Peyer's patch (tissue), 4 donors: ENCODE measurements at regions not wholly inside any gene's neighbourhood (a gene's known extent, or its start where the extent isn't known, plus 50 kb on each side); places are given as distances from the start of the nearest gene placed in this dataset.

Experiments used
- DNase-seq, 3 donors: peaks; one replicate each; pipeline ENCODE4 v3.0.0-alpha.2; 2017 to 2019
- H3K27ac ChIP-seq, 4 donors: fragments of 200-600 bp; sonication (generic); one replicate each; pipeline ENCODE4 v1.5.1; 2016 to 2019
- H3K27me3 ChIP-seq, 2 donors: fragments of 200-600 bp; sonication (generic); one replicate each; pipeline ENCODE4 v1.5.1; 2019
- H3K36me3 ChIP-seq, 3 donors: fragments of 200-600 bp; sonication (generic); one replicate each; pipeline ENCODE4 v1.5.1; 2016 to 2019
- H3K4me1 ChIP-seq, 4 donors: fragments of 200-600 bp; sonication (generic); one replicate each; pipeline ENCODE4 v1.5.1; 2016 to 2019
- H3K4me3 ChIP-seq, 4 donors: fragments of 200-600 bp; sonication (generic); 1 replicate in 3 of 4; 2 replicates in 1 of 4; pipeline ENCODE4 v1.5.1; 2016 to 2019; ENCODE audit warnings: mild to moderate bottlenecking in 1 of 4
- H3K9me3 ChIP-seq, 4 donors: fragments of 200-600 bp; sonication (generic); one replicate each; pipeline ENCODE4 v1.5.1; 2016 to 2019; ENCODE audit warnings: mild to moderate bottlenecking in 1 of 4
- POLR2A ChIP-seq, 2 donors: fragments of 450-650 bp; IDR thresholded peaks; one replicate each; pipeline ENCODE4 v1.5.1; 2017; ENCODE audit warnings: antibody characterized with exemption in 2 of 2, mild to moderate bottlenecking in 2 of 2, moderate library complexity in 2 of 2
- TF ChIP-seq, protein P1 (sequence below), 6 experiments: fragments of 450-650 bp in 4 of 6; fragments of 200-600 bp in 2 of 6; sonication (generic) in 1 of 6; IDR thresholded peaks; one replicate each; pipeline ENCODE4 v1.5.1; 2017 to 2019; ENCODE audit warnings: antibody characterized with exemption in 6 of 6, mild to moderate bottlenecking in 3 of 6, moderate library complexity in 1 of 6

GRCh38 chr1:19577036-19577435 is 67.1 kb upstream of the NBL1 start:
- H3K4me3 ChIP-seq = no peak overlapping the region
- no peaks in the 10 kb centered on the region for H3K36me3 ChIP-seq
- H3K9me3 ChIP-seq = no peaks in the 10 kb centered on the region
- no peaks in the 10 kb centered on the region for H3K27me3 ChIP-seq
- TF ChIP-seq, protein P1, sequence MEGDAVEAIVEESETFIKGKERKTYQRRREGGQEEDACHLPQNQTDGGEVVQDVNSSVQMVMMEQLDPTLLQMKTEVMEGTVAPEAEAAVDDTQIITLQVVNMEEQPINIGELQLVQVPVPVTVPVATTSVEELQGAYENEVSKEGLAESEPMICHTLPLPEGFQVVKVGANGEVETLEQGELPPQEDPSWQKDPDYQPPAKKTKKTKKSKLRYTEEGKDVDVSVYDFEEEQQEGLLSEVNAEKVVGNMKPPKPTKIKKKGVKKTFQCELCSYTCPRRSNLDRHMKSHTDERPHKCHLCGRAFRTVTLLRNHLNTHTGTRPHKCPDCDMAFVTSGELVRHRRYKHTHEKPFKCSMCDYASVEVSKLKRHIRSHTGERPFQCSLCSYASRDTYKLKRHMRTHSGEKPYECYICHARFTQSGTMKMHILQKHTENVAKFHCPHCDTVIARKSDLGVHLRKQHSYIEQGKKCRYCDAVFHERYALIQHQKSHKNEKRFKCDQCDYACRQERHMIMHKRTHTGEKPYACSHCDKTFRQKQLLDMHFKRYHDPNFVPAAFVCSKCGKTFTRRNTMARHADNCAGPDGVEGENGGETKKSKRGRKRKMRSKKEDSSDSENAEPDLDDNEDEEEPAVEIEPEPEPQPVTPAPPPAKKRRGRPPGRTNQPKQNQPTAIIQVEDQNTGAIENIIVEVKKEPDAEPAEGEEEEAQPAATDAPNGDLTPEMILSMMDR (IDR thresholded peaks at IDR 0.05) = no peak
- TF ChIP-seq POLR2A (IDR thresholded peaks at IDR 0.05) = no peak
- no peak overlapping the region for H3K27ac ChIP-seq
- DNase-seq = no peak
- no peaks in the 10 kb centered on the region for H3K4me1 ChIP-seq

- DNase-seq = no peak
- Histone ChIP-seq H3K27ac (no peak overlapping the region), H3K4me3 (no peak overlapping the region), H3K9me3 (no peaks in the 10 kb centered on the region), H3K4me1 (no peaks in the 10 kb centered on the region), H3K36me3 (no peaks in the 10 kb centered on the region), H3K27me3 (no peaks in the 10 kb centered on the region)
- TF ChIP-seq POLR2A (IDR thresholded peaks at IDR 0.05) = no peak
- TF ChIP-seq, protein P1 (IDR thresholded peaks at IDR 0.05) = no peak
These were observed 74.3 kb upstream of the NBL1 start for GRCh38 chr1:19569786-19570185.

GRCh38 chr1:19567041-19567440 is 77.1 kb upstream of the NBL1 start:
- no peaks in the 10 kb centered on the region for H3K27me3 ChIP-seq
- TF ChIP-seq, protein P1 (IDR thresholded peaks at IDR 0.05) = no peak
- no peak for TF ChIP-seq POLR2A (IDR thresholded peaks at IDR 0.05)

GRCh38 chr1:19564366-19564765 is 79.0 kb upstream of the CAPZB start:
- H3K27ac ChIP-seq = peak overlapping the region; percentile 43 to 72 (median 60)

More at GRCh38 chr1:19567041-19567440, 77.1 kb upstream of the NBL1 start:
- Histone ChIP-seq H3K9me3 (no peaks in the 10 kb centered on the region), H3K27ac (no peak overlapping the region), H3K4me3 (no peak overlapping the region), H3K36me3 (no peaks in the 10 kb centered on the region), H3K4me1 (peaks cover 0 to 4% (median 0%) of the 10 kb centered on the region in 4 donors)
- DNase-seq = no peak

GRCh38 chr1:19563324-19564097 is 78.2 kb upstream of the CAPZB start:
- H3K27me3 ChIP-seq = no peaks in the 10 kb centered on the region
- H3K9me3 ChIP-seq = no peaks in the 10 kb centered on the region
- peak overlapping the region in 3 of 4 donors; percentile 55 to 72 (median 66) for H3K27ac ChIP-seq
- peak overlapping the region in 1 of 4 donors; percentile 14 for H3K4me3 ChIP-seq
- no peak for TF ChIP-seq POLR2A (IDR thresholded peaks at IDR 0.05)
- TF ChIP-seq, protein P1 (IDR thresholded peaks at IDR 0.05) = no peak
- no peaks in the 10 kb centered on the region for H3K36me3 ChIP-seq
- DNase-seq = peak in 2 of 3 donors; percentile 47 to 52
- peaks cover 0 to 4% (median 0%) of the 10 kb centered on the region in 4 donors for H3K4me1 ChIP-seq

More at GRCh38 chr1:19564366-19564765, 79.0 kb upstream of the CAPZB start:
- H3K4me1 ChIP-seq = peaks cover 0 to 4% (median 0%) of the 10 kb centered on the region in 4 donors
- no peaks in the 10 kb centered on the region for H3K36me3 ChIP-seq
- no peaks in the 10 kb centered on the region for H3K27me3 ChIP-seq
- H3K4me3 ChIP-seq = no peak overlapping the region
- no peaks in the 10 kb centered on the region for H3K9me3 ChIP-seq
- no peak for DNase-seq
- TF ChIP-seq, protein P1 (IDR thresholded peaks at IDR 0.05) = no peak
- no peak for TF ChIP-seq POLR2A (IDR thresholded peaks at IDR 0.05)
